Breast epithelium (tissue), 4 donors: ENCODE measurements at regions not wholly inside any gene's neighbourhood (a gene's known extent, or its start where the extent isn't known, plus 50 kb on each side); places are given as distances from the start of the nearest gene placed in this dataset.

Experiments
- DNase-seq, 2 donors: peaks; one replicate each; pipeline ENCODE4 v3.0.0-alpha.2; 2019; ENCODE audit warnings: low spot score in 2 of 2
- H3K27ac ChIP-seq, 2 donors: fragments of 200-600 bp; sonication (generic) in 1 of 2; one replicate each; pipeline ENCODE4 v1.5.1; 2016 to 2019; ENCODE audit warnings: mild to moderate bottlenecking in 1 of 2
- H3K27me3 ChIP-seq, 2 donors: fragments of 200-600 bp; sonication (generic) in 1 of 2; one replicate each; pipeline versions ENCODE4 v1.5.1 to v1.6.0; 2017 to 2019; ENCODE audit warnings: control low read depth in 1 of 2, mild to moderate bottlenecking in 1 of 2
- H3K36me3 ChIP-seq: fragments of 200-600 bp; one replicate; pipeline ENCODE4 v1.5.1; 2019
- H3K4me1 ChIP-seq, 2 donors: fragments of 200-600 bp; sonication (generic); one replicate each; pipeline ENCODE4 v1.5.1; 2016 to 2019; ENCODE audit warnings: control low read depth in 1 of 2
- H3K4me3 ChIP-seq, 3 donors: fragments of 200-600 bp; sonication (generic); 1 replicate in 2 of 3; 2 replicates in 1 of 3; pipeline ENCODE4 v1.5.1; 2016 to 2019; ENCODE audit warnings: mild to moderate bottlenecking in 3 of 3, moderate library complexity in 2 of 3
- H3K9me3 ChIP-seq, 2 donors: fragments of 200-600 bp; sonication (generic) in 1 of 2; one replicate each; pipeline ENCODE4 v1.5.1; 2016 to 2019; ENCODE audit warnings: control low read depth in 1 of 2
- POLR2A ChIP-seq: fragments of 450-650 bp; IDR thresholded peaks from one replicate; pipeline ENCODE4 v1.6.1; 2016; ENCODE audit warnings: antibody characterized with exemption, mild to moderate bottlenecking, moderate library complexity
- POLR2AphosphoS5 ChIP-seq, 3 donors: sonication (generic); formaldehyde crosslinking; IDR thresholded peaks; one replicate each; pipeline ENCODE4 v1.6.1; 2017; ENCODE audit warnings: antibody characterized with exemption in 3 of 3
- intact Hi-C: fragments of 100-400 bp; cut with DNase I; formaldehyde crosslinking; loops from one replicate; pipeline ENCODE4 v1.15.1; 2023; ENCODE audit warnings: low total_unique reads
- TF ChIP-seq, protein P1 (sequence below), 3 donors: fragments of 450-650 bp; IDR thresholded peaks; one replicate each; pipeline ENCODE4 v1.5.1; 2016 to 2017; ENCODE audit warnings: antibody characterized with exemption in 3 of 3, mild to moderate bottlenecking in 3 of 3, moderate library complexity in 3 of 3

DNA sequence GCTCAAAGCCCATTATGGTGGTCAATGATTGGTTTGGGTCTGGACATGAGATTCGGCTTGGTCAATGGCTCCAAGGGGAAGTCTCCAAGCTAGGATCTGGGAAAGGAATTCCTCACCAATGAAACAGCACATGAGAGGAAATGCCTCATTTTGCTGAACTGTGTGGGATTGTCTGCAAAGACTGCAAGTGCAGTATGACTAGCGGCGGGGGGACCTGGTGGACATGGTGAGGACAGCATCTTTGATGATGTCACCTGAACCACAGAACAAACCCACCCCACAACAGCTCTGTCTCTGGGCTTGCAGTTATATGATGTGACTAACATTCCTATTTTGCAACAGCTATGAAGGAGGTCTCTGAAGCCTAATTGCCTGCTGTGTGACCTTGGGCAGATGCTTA is 50.6 kb upstream of the NKD1 start:
- TF ChIP-seq POLR2AphosphoS5 (IDR thresholded peaks at IDR 0.05) (no peak), POLR2A (no peak)
- TF ChIP-seq, protein P1, sequence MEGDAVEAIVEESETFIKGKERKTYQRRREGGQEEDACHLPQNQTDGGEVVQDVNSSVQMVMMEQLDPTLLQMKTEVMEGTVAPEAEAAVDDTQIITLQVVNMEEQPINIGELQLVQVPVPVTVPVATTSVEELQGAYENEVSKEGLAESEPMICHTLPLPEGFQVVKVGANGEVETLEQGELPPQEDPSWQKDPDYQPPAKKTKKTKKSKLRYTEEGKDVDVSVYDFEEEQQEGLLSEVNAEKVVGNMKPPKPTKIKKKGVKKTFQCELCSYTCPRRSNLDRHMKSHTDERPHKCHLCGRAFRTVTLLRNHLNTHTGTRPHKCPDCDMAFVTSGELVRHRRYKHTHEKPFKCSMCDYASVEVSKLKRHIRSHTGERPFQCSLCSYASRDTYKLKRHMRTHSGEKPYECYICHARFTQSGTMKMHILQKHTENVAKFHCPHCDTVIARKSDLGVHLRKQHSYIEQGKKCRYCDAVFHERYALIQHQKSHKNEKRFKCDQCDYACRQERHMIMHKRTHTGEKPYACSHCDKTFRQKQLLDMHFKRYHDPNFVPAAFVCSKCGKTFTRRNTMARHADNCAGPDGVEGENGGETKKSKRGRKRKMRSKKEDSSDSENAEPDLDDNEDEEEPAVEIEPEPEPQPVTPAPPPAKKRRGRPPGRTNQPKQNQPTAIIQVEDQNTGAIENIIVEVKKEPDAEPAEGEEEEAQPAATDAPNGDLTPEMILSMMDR (IDR thresholded peaks at IDR 0.05), result no peak
- H3K9me3 ChIP-seq, result peaks cover 0 to 5% of the 10 kb centered on the region in 2 donors
- no peak overlapping the region for H3K4me3 ChIP-seq
- H3K27me3 ChIP-seq, result no peaks in the 10 kb centered on the region
- H3K36me3 ChIP-seq, result no peaks in the 10 kb centered on the region
- H3K4me1 ChIP-seq, result no peaks in the 10 kb centered on the region
- peak in 1 of 2 donors; percentile 4 for DNase-seq
- H3K27ac ChIP-seq, result no peak overlapping the region
- intact Hi-C loops, result no loop called here

- TF ChIP-seq, protein P1 (IDR thresholded peaks at IDR 0.05), result no peak
- TF ChIP-seq POLR2A, result no peak
- no peak for TF ChIP-seq POLR2AphosphoS5 (IDR thresholded peaks at IDR 0.05)
- no peak overlapping the region for H3K4me3 ChIP-seq
- H3K27ac ChIP-seq, result no peak overlapping the region
- no peaks in the 10 kb centered on the region for H3K4me1 ChIP-seq
- H3K9me3 ChIP-seq, result peaks cover 0 to 1% of the 10 kb centered on the region in 2 donors
- intact Hi-C loops, result no loop called here
- H3K36me3 ChIP-seq, result no peaks in the 10 kb centered on the region
- peak in 1 of 2 donors; percentile 1 for DNase-seq
- no peaks in the 10 kb centered on the region for H3K27me3 ChIP-seq
These were observed 51.2 kb upstream of the NKD1 start for GRCh38 chr16:50496990-50497389.

- no peak overlapping the region for H3K27ac ChIP-seq
- no peaks in the 10 kb centered on the region for H3K9me3 ChIP-seq
- no peaks in the 10 kb centered on the region for H3K27me3 ChIP-seq
- H3K36me3 ChIP-seq, result no peaks in the 10 kb centered on the region
- no peaks in the 10 kb centered on the region for H3K4me1 ChIP-seq
- intact Hi-C loops, result no loop called here
- DNase-seq, result no peak
- no peak overlapping the region for H3K4me3 ChIP-seq
- TF ChIP-seq POLR2AphosphoS5 (IDR thresholded peaks at IDR 0.05) (no peak), POLR2A (no peak)
- TF ChIP-seq, protein P1 (IDR thresholded peaks at IDR 0.05), result no peak
These were observed 52.5 kb upstream of the NKD1 start for GRCh38 chr16:50495673-50496072.

- H3K4me3 ChIP-seq, result no peak overlapping the region
- no peaks in the 10 kb centered on the region for H3K9me3 ChIP-seq
- no peaks in the 10 kb centered on the region for H3K4me1 ChIP-seq
- TF ChIP-seq, protein P1 (IDR thresholded peaks at IDR 0.05), result no peak
- no peak overlapping the region for H3K27ac ChIP-seq
- intact Hi-C loops, result no loop called here
- no peaks in the 10 kb centered on the region for H3K27me3 ChIP-seq
- no peaks in the 10 kb centered on the region for H3K36me3 ChIP-seq
- DNase-seq, result no peak
These were observed 53.4 kb upstream of the NKD1 start for GRCh38 chr16:50494501-50495491.

- TF ChIP-seq POLR2A (no peak), POLR2AphosphoS5 (IDR thresholded peaks at IDR 0.05) (no peak)
- TF ChIP-seq, protein P1 (IDR thresholded peaks at IDR 0.05), result no peak
- H3K9me3 ChIP-seq, result no peaks in the 10 kb centered on the region
- no peak overlapping the region for H3K27ac ChIP-seq
- H3K4me1 ChIP-seq, result no peaks in the 10 kb centered on the region
- intact Hi-C loops, result loop anchor here (1.0 kb wide), 1 partner anchor 17 kb away; no protein-coding TSS in a partner anchor
- H3K36me3 ChIP-seq, result no peaks in the 10 kb centered on the region
- no peak for DNase-seq
- H3K27me3 ChIP-seq, result no peaks in the 10 kb centered on the region
- no peak overlapping the region for H3K4me3 ChIP-seq
These were observed 56.7 kb upstream of the NKD1 start for GRCh38 chr16:50491516-50491915.
